IMR-90 (cell line): ENCODE measurements at regions not wholly inside any gene's neighbourhood (a gene's known extent, or its start where the extent isn't known, plus 50 kb on each side); places are given as distances from the start of the nearest gene placed in this dataset.

ENCODE experiments used
- ATAC-seq: fragments of 200-7000 bp; cut with Tn5 transposase; 2 replicates; pipeline ENCODE4 v1.9.1; 2020; ENCODE audit warnings: low read depth, mild to moderate bottlenecking, moderate library complexity
- BruUV-seq: library from RNA; stranded (reverse); fragments of 400-500 nt; replicated peaks from 2 replicates; lab custom pipeline; 2021; lab: Mats Ljungman, UMichigan
- CTCF ChIA-PET: fragments of 300-600 bp; formaldehyde crosslinking; extraction: SDS; loops from one replicate; lab custom pipeline; 2021; ENCODE audit warnings: antibody characterized with exemption; lab: Yijun Ruan, JAX
- POLR2A ChIA-PET: fragments of 300-600 bp; sonication (Branson Sonifier 250); formaldehyde crosslinking; loops from one replicate; lab custom pipeline; 2022; ENCODE audit warnings: antibody characterized with exemption; ENCODE audit not compliant: unreplicated experiment; lab: Charles Lee
- DNase-seq: peaks from one replicate; pipeline ENCODE4 v3.0.0; 2013
- H2AFZ ChIP-seq: replicated peaks from 2 replicates; pipeline ENCODE3; 2013; ENCODE audit warnings: low read length, mild to moderate bottlenecking; ENCODE audit not compliant: poor library complexity
- H2AK5ac ChIP-seq: 2 replicates; pipeline ENCODE4 v1.6.1; 2013; ENCODE audit warnings: low read depth, low read length, inconsistent platforms
- H2AK9ac ChIP-seq: replicated peaks from 2 replicates; pipeline ENCODE3; 2013; ENCODE audit warnings: mild to moderate bottlenecking, low read depth, low read length, moderate library complexity; ENCODE audit not compliant: poor library complexity
- H2BK120ac ChIP-seq: 2 replicates; pipeline ENCODE4 v1.6.1; 2013; ENCODE audit warnings: low read depth, low read length, inconsistent platforms
- H2BK15ac ChIP-seq: 3 replicates; pipeline ENCODE4 v1.6.1; 2013; ENCODE audit warnings: low read depth, low read length, inconsistent platforms
- H2BK20ac ChIP-seq: 2 replicates; pipeline ENCODE4 v1.6.1; 2013; ENCODE audit warnings: low read depth, mild to moderate bottlenecking, inconsistent platforms, low read length, moderate library complexity
- H2BK5ac ChIP-seq: 2 replicates; pipeline ENCODE4 v1.6.1; 2013; ENCODE audit warnings: mild to moderate bottlenecking, low read depth, low read length, inconsistent platforms; ENCODE audit not compliant: poor library complexity, severe bottlenecking
- H3K14ac ChIP-seq: replicated peaks from 2 replicates; pipeline ENCODE4 v1.6.1; 2013; ENCODE audit warnings: low read depth, low read length, inconsistent platforms
- H3K18ac ChIP-seq: 2 replicates; pipeline ENCODE4 v1.6.1; 2013; ENCODE audit warnings: low read depth, low read length, control low read depth
- H3K23ac ChIP-seq: 2 replicates; pipeline ENCODE4 v1.6.1; 2013; ENCODE audit warnings: low read depth, low read length, inconsistent platforms
- H3K27ac ChIP-seq: 2 replicates; pipeline ENCODE4 v1.5.1; 2013; ENCODE audit warnings: mild to moderate bottlenecking, control low read depth, low read length; ENCODE audit not compliant: insufficient read depth
- H3K27me3 ChIP-seq: 2 replicates; pipeline ENCODE4 v1.6.1; 2013; ENCODE audit warnings: low read length; ENCODE audit not compliant: control insufficient read depth, insufficient read depth
- H3K36me3 ChIP-seq: 2 replicates; pipeline ENCODE4 v1.6.1; 2013; ENCODE audit warnings: low read length, mixed read lengths; ENCODE audit not compliant: control insufficient read depth, insufficient read depth
- H3K4ac ChIP-seq: 2 replicates; pipeline ENCODE4 v1.6.1; 2013; ENCODE audit warnings: low read depth, low read length, inconsistent platforms
- H3K4me1 ChIP-seq: 2 replicates; pipeline ENCODE4 v1.6.1; 2013; ENCODE audit warnings: low read length, mixed read lengths; ENCODE audit not compliant: control insufficient read depth, insufficient read depth
- H3K4me2 ChIP-seq: 2 replicates; pipeline ENCODE4 v1.6.1; 2013; ENCODE audit warnings: low read depth, mild to moderate bottlenecking, control low read depth, low read length, moderate library complexity
- H3K4me3 ChIP-seq: 2 replicates; pipeline ENCODE4 v1.5.1; 2013; ENCODE audit warnings: low read depth, mild to moderate bottlenecking, control low read depth, low read length, moderate library complexity; ENCODE audit not compliant: insufficient read depth
- H3K56ac ChIP-seq: 2 replicates; pipeline ENCODE4 v1.6.1; 2013; ENCODE audit warnings: low read length, inconsistent platforms; ENCODE audit not compliant: insufficient read depth; ENCODE audit errors: extremely low read depth
- H3K79me1 ChIP-seq, 2 experiments: 2 replicates each; pipeline ENCODE4 v1.6.1; 2013; ENCODE audit warnings: low read length in 2 of 2, inconsistent platforms in 1 of 2, low read depth in 1 of 2
- H3K9ac ChIP-seq: 2 replicates; pipeline ENCODE4 v1.6.1; 2013; ENCODE audit warnings: low read depth, low read length, control low read depth
- H3K9me1 ChIP-seq: 2 replicates; pipeline ENCODE4 v1.6.1; 2013; ENCODE audit warnings: low read length, inconsistent platforms; ENCODE audit not compliant: insufficient read depth
- H3K9me3 ChIP-seq: 2 replicates; pipeline ENCODE4 v1.6.1; 2013; ENCODE audit warnings: low read length; ENCODE audit not compliant: control insufficient read depth, insufficient read depth
- H4K20me1 ChIP-seq: 2 replicates; pipeline ENCODE4 v1.6.1; 2013; ENCODE audit warnings: low read length, inconsistent platforms; ENCODE audit not compliant: insufficient read depth
- H4K5ac ChIP-seq: 2 replicates; pipeline ENCODE4 v1.6.1; 2013; ENCODE audit warnings: mild to moderate bottlenecking, low read depth, low read length, control low read depth
- H4K8ac ChIP-seq, 2 experiments: 2 replicates each; pipeline ENCODE4 v1.6.1; 2013; ENCODE audit warnings: low read depth in 2 of 2, low read length in 2 of 2, control low read depth in 1 of 2, inconsistent platforms in 1 of 2
- H4K91ac ChIP-seq: 2 replicates; pipeline ENCODE4 v1.6.1; 2013; ENCODE audit warnings: low read depth, low read length, inconsistent platforms; ENCODE audit not compliant: insufficient read depth
- BHLHE40 ChIP-seq: fragments of 150-350 bp; IDR thresholded peaks from 2 replicates; pipeline ENCODE4 v1.6.1; 2016; ENCODE audit warnings: mild to moderate bottlenecking, low read depth, low read length
- CEBPB ChIP-seq: IDR thresholded peaks from 2 replicates; pipeline ENCODE4 v1.6.1; 2012; ENCODE audit warnings: low read depth, low read length, improper control_type of control experiment
- CHD1 ChIP-seq: IDR thresholded peaks from 2 replicates; pipeline ENCODE4 v1.6.1; 2012; ENCODE audit warnings: low read depth, low read length, improper control_type of control experiment
- FOS ChIP-seq: fragments of 150-350 bp; IDR thresholded peaks from 2 replicates; pipeline ENCODE4 v1.6.1; 2016; ENCODE audit warnings: low read depth, low read length
- MAFK ChIP-seq: IDR thresholded peaks from 2 replicates; pipeline ENCODE4 v1.6.1; 2012; ENCODE audit warnings: low read depth, low read length, improper control_type of control experiment
- MAZ ChIP-seq: IDR thresholded peaks from 2 replicates; pipeline ENCODE4 v1.6.1; 2012; ENCODE audit warnings: low read depth, mild to moderate bottlenecking, low read length, improper control_type of control experiment, moderate library complexity, borderline replicate concordance
- MXI1 ChIP-seq: IDR thresholded peaks from 2 replicates; pipeline ENCODE4 v1.6.1; 2012; ENCODE audit warnings: low read depth, mild to moderate bottlenecking, low read length, moderate library complexity, borderline replicate concordance
- NFE2L2 ChIP-seq: fragments of 150-350 bp; IDR thresholded peaks from 2 replicates; pipeline ENCODE4 v1.6.1; 2016; ENCODE audit warnings: low read depth, mild to moderate bottlenecking, low read length
- POLR2A ChIP-seq: IDR thresholded peaks from 2 replicates; pipeline ENCODE4 v1.6.1; 2012; ENCODE audit warnings: mild to moderate bottlenecking, low read depth, low read length
- RAD21 ChIP-seq: IDR thresholded peaks from 2 replicates; pipeline ENCODE4 v1.6.1; 2012; ENCODE audit warnings: low read length, improper control_type of control experiment
- RCOR1 ChIP-seq: IDR thresholded peaks from 2 replicates; pipeline ENCODE4 v1.6.1; 2012; ENCODE audit warnings: mild to moderate bottlenecking, low read length, improper control_type of control experiment; ENCODE audit not compliant: insufficient replicate concordance
- RFX5 ChIP-seq: IDR thresholded peaks from 2 replicates; pipeline ENCODE4 v1.8.0; 2012; ENCODE audit warnings: low read depth, mild to moderate bottlenecking, low read length, moderate library complexity
- SMC3 ChIP-seq: fragments of 150-350 bp; IDR thresholded peaks from 2 replicates; pipeline ENCODE4 v1.6.1; 2016; ENCODE audit warnings: low read depth, mild to moderate bottlenecking, antibody characterized with exemption, low read length, moderate library complexity
- WGBS, 2 experiments: methylation state at CpG; one replicate each; pipeline versions ENCODE4 v1.1.5 to v1.1.7; 2013; ENCODE audit warnings: missing lambda C conversion rate in 2 of 2; ENCODE audit not compliant: insufficient read length in 1 of 2; ENCODE audit errors: extremely low coverage in 2 of 2; 5-methylcytosine and 5-hydroxymethylcytosine counted together
- dilution Hi-C: fragments of 300-500 bp; cut with HindIII; formaldehyde crosslinking; loops from one replicate; pipeline ENCODE4 v1.14.3; 2018; ENCODE audit warnings: low sequenced_read_pairs; ENCODE audit not compliant: unreplicated experiment
- in situ Hi-C: fragments of 300-500 bp; cut with MboI; formaldehyde crosslinking; loops from 3 replicates; pipeline ENCODE4 v1.14.3; 2019; ENCODE audit warnings: low sequenced_read_pairs, inconsistent platforms, mixed read lengths
- intact Hi-C: fragments of 100-400 bp; cut with micrococcal nuclease; formaldehyde crosslinking; loops from 2 replicates; pipeline ENCODE4 v1.10.0; 2022
- TF ChIP-seq, protein P1 (sequence below): conservative IDR thresholded peaks from 2 replicates; pipeline ENCODE4 v1.5.1; 2012; ENCODE audit warnings: mild to moderate bottlenecking, low read depth, low read length, improper control_type of control experiment
- TF ChIP-seq, protein P2 (sequence below): fragments of 150-350 bp; IDR thresholded peaks from 2 replicates; pipeline ENCODE4 v1.6.1; 2016; ENCODE audit warnings: low read depth, mild to moderate bottlenecking, low read length, moderate library complexity, borderline replicate concordance
- TF ChIP-seq, protein P3 (sequence below): fragments of 150-350 bp; IDR thresholded peaks from 2 replicates; pipeline ENCODE4 v1.6.1; 2017; ENCODE audit warnings: mild to moderate bottlenecking, antibody characterized with exemption, low read length, low read depth

DNA sequence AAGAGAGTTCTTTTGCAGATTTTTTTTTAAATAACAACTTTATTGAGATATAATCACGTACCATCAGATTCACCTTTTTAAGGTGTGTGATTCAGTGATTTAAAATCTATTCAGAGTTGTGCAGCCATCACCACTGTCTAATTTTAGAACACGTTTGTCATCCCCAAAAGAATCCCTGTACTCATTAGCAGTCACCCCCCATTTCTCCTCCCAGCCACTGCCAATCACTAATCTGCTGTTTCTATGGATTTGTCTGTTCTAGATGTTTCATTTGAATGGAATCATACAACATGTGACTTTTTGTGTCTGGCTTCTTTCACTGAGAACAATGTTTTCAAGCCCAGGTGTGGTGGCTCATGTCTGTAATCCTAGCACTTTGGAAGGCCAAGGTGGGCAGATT lies 55.4 kb upstream of the RAPH1 start:
- H2AK5ac ChIP-seq, result no peak overlapping the region
- no peak overlapping the region for H2BK5ac ChIP-seq
- H4K20me1 ChIP-seq, result no peaks in the 10 kb centered on the region
- WGBS, 2 experiments, result no CpG with 5 or more reads among the region's 2 CpGs
- H4K8ac ChIP-seq, result no peak overlapping the region
- H3K79me1 ChIP-seq, result no peaks in the 10 kb centered on the region
- H3K27me3 ChIP-seq, result no peaks in the 10 kb centered on the region
- H2BK120ac ChIP-seq, result no peak overlapping the region
- TF ChIP-seq FOS (no peak), NFE2L2 (no peak), RAD21 (no peak), CEBPB (no peak), BHLHE40 (no peak), RFX5 (no peak), MXI1 (no peak), MAZ (no peak), SMC3 (no peak), RCOR1 (no peak), POLR2A (no peak), CHD1 (no peak), MAFK (no peak)
- TF ChIP-seq, protein P1, sequence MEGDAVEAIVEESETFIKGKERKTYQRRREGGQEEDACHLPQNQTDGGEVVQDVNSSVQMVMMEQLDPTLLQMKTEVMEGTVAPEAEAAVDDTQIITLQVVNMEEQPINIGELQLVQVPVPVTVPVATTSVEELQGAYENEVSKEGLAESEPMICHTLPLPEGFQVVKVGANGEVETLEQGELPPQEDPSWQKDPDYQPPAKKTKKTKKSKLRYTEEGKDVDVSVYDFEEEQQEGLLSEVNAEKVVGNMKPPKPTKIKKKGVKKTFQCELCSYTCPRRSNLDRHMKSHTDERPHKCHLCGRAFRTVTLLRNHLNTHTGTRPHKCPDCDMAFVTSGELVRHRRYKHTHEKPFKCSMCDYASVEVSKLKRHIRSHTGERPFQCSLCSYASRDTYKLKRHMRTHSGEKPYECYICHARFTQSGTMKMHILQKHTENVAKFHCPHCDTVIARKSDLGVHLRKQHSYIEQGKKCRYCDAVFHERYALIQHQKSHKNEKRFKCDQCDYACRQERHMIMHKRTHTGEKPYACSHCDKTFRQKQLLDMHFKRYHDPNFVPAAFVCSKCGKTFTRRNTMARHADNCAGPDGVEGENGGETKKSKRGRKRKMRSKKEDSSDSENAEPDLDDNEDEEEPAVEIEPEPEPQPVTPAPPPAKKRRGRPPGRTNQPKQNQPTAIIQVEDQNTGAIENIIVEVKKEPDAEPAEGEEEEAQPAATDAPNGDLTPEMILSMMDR, result no peak
- TF ChIP-seq, protein P2, sequence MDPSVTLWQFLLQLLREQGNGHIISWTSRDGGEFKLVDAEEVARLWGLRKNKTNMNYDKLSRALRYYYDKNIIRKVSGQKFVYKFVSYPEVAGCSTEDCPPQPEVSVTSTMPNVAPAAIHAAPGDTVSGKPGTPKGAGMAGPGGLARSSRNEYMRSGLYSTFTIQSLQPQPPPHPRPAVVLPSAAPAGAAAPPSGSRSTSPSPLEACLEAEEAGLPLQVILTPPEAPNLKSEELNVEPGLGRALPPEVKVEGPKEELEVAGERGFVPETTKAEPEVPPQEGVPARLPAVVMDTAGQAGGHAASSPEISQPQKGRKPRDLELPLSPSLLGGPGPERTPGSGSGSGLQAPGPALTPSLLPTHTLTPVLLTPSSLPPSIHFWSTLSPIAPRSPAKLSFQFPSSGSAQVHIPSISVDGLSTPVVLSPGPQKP, result no peak
- TF ChIP-seq, protein P3, sequence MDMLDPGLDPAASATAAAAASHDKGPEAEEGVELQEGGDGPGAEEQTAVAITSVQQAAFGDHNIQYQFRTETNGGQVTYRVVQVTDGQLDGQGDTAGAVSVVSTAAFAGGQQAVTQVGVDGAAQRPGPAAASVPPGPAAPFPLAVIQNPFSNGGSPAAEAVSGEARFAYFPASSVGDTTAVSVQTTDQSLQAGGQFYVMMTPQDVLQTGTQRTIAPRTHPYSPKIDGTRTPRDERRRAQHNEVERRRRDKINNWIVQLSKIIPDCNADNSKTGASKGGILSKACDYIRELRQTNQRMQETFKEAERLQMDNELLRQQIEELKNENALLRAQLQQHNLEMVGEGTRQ, result no peak
- H3K4ac ChIP-seq, result no peak overlapping the region
- H3K4me1 ChIP-seq, result peaks cover 8% of the 10 kb centered on the region
- H3K9ac ChIP-seq, result no peak overlapping the region
- H3K23ac ChIP-seq, result no peak overlapping the region
- no peak overlapping the region for H3K14ac ChIP-seq
- no peaks in the 10 kb centered on the region for H3K36me3 ChIP-seq
- H2BK20ac ChIP-seq, result no peak overlapping the region
- BruUV-seq, result no TSS peak
- no peak overlapping the region for H3K18ac ChIP-seq
- no peak overlapping the region for H2BK15ac ChIP-seq
- no peak overlapping the region for H2AK9ac ChIP-seq
- DNase-seq (no peak), ATAC-seq (no peak)
- H4K5ac ChIP-seq, result no peak overlapping the region
- no peak overlapping the region for H3K4me2 ChIP-seq
- ChIA-PET POLR2A (no interaction called here), CTCF (no interaction called here)
- H3K4me3 ChIP-seq, result no peak overlapping the region
- no peak overlapping the region for H3K27ac ChIP-seq
- H3K56ac ChIP-seq, result no peak overlapping the region
- intact Hi-C loops (no loop called here), dilution Hi-C loops (no loop called here), in situ Hi-C loops (no loop called here)
- peaks cover 1% of the 10 kb centered on the region; the same call in 1 of the 2 replicates for H3K9me1 ChIP-seq
- H3K9me3 ChIP-seq, result no peaks in the 10 kb centered on the region
- H4K91ac ChIP-seq, result no peak overlapping the region
- no peak overlapping the region for H2AFZ ChIP-seq
